Peyer's patch (tissue), 4 donors: ENCODE measurements at regions not wholly inside any gene's neighbourhood (a gene's known extent, or its start where the extent isn't known, plus 50 kb on each side); places are given as distances from the start of the nearest gene placed in this dataset.

Source experiments
- DNase-seq, 3 donors: peaks; one replicate each; pipeline ENCODE4 v3.0.0-alpha.2; 2017 to 2019
- H3K27ac ChIP-seq, 4 donors: fragments of 200-600 bp; sonication (generic); one replicate each; pipeline ENCODE4 v1.5.1; 2016 to 2019
- H3K27me3 ChIP-seq, 2 donors: fragments of 200-600 bp; sonication (generic); one replicate each; pipeline ENCODE4 v1.5.1; 2019
- H3K36me3 ChIP-seq, 3 donors: fragments of 200-600 bp; sonication (generic); one replicate each; pipeline ENCODE4 v1.5.1; 2016 to 2019
- H3K4me1 ChIP-seq, 4 donors: fragments of 200-600 bp; sonication (generic); one replicate each; pipeline ENCODE4 v1.5.1; 2016 to 2019
- H3K4me3 ChIP-seq, 4 donors: fragments of 200-600 bp; sonication (generic); 1 replicate in 3 of 4; 2 replicates in 1 of 4; pipeline ENCODE4 v1.5.1; 2016 to 2019; ENCODE audit warnings: mild to moderate bottlenecking in 1 of 4
- H3K9me3 ChIP-seq, 4 donors: fragments of 200-600 bp; sonication (generic); one replicate each; pipeline ENCODE4 v1.5.1; 2016 to 2019; ENCODE audit warnings: mild to moderate bottlenecking in 1 of 4
- CTCF ChIP-seq, 6 experiments: fragments of 450-650 bp in 4 of 6; fragments of 200-600 bp in 2 of 6; sonication (generic) in 1 of 6; IDR thresholded peaks; one replicate each; pipeline ENCODE4 v1.5.1; 2017 to 2019; ENCODE audit warnings: antibody characterized with exemption in 6 of 6, mild to moderate bottlenecking in 3 of 6, moderate library complexity in 1 of 6
- POLR2A ChIP-seq, 2 donors: fragments of 450-650 bp; IDR thresholded peaks; one replicate each; pipeline ENCODE4 v1.5.1; 2017; ENCODE audit warnings: antibody characterized with exemption in 2 of 2, mild to moderate bottlenecking in 2 of 2, moderate library complexity in 2 of 2

- H3K27ac ChIP-seq, result no peak overlapping the region
- peaks cover 0 to 31% (median 5%) of the 10 kb centered on the region in 4 donors for H3K4me1 ChIP-seq
- H3K36me3 ChIP-seq, result no peaks in the 10 kb centered on the region
These were observed 97.9 kb upstream of the FOXP4 start for GRCh38 chr6:41448256-41448655.

GRCh38 chr6:41449399-41450245, 96.6 kb upstream of the FOXP4 start:
- Histone ChIP-seq H3K27ac (peak overlapping the region in 2 of 4 donors; percentile 60 to 77), H3K36me3 (no peaks in the 10 kb centered on the region), H3K4me1 (peaks cover 0 to 21% (median 5%) of the 10 kb centered on the region in 4 donors), H3K9me3 (no peaks in the 10 kb centered on the region), H3K27me3 (no peaks in the 10 kb centered on the region), H3K4me3 (no peak overlapping the region)
- TF ChIP-seq POLR2A (IDR thresholded peaks at IDR 0.05) (no peak), CTCF (IDR thresholded peaks at IDR 0.05) (peak in 2 of 6 experiments; percentile 8 to 31)
- DNase-seq, result peak in 2 of 3 donors; percentile 89 to 92

More at GRCh38 chr6:41448256-41448655, 97.9 kb upstream of the FOXP4 start:
- DNase-seq, result no peak
- no peaks in the 10 kb centered on the region for H3K27me3 ChIP-seq
- no peak overlapping the region for H3K4me3 ChIP-seq
- H3K9me3 ChIP-seq, result no peaks in the 10 kb centered on the region
- TF ChIP-seq POLR2A (IDR thresholded peaks at IDR 0.05) (no peak), CTCF (IDR thresholded peaks at IDR 0.05) (no peak)

GRCh38 chr6:41450581-41450980, 95.6 kb upstream of the FOXP4 start:
- Histone ChIP-seq H3K27ac (no peak overlapping the region), H3K36me3 (no peaks in the 10 kb centered on the region), H3K4me1 (peaks cover 0 to 21% (median 5%) of the 10 kb centered on the region in 4 donors), H3K27me3 (no peaks in the 10 kb centered on the region), H3K4me3 (no peak overlapping the region), H3K9me3 (no peaks in the 10 kb centered on the region)
- no peak for TF ChIP-seq CTCF (IDR thresholded peaks at IDR 0.05)
- no peak for TF ChIP-seq POLR2A (IDR thresholded peaks at IDR 0.05)
- no peak for DNase-seq

- TF ChIP-seq CTCF (IDR thresholded peaks at IDR 0.05) (no peak), POLR2A (IDR thresholded peaks at IDR 0.05) (no peak)
- Histone ChIP-seq H3K27me3 (no peaks in the 10 kb centered on the region), H3K4me1 (peaks cover 0 to 25% (median 5%) of the 10 kb centered on the region in 4 donors), H3K4me3 (no peak overlapping the region), H3K36me3 (no peaks in the 10 kb centered on the region), H3K27ac (peak overlapping the region in 1 of 4 donors; percentile 41), H3K9me3 (no peaks in the 10 kb centered on the region)
- DNase-seq, result no peak
These were observed 95.1 kb upstream of the FOXP4 start for GRCh38 chr6:41451039-41451438.

GRCh38 chr6:41451515-41452163, 94.5 kb upstream of the FOXP4 start:
- H3K27ac ChIP-seq, result peak overlapping the region in 1 of 4 donors; percentile 41
- H3K9me3 ChIP-seq, result no peaks in the 10 kb centered on the region
- H3K4me3 ChIP-seq, result no peak overlapping the region
- peaks cover 0 to 31% (median 5%) of the 10 kb centered on the region in 4 donors for H3K4me1 ChIP-seq
- no peaks in the 10 kb centered on the region for H3K36me3 ChIP-seq
- no peak for DNase-seq
- H3K27me3 ChIP-seq, result no peaks in the 10 kb centered on the region
- TF ChIP-seq POLR2A (IDR thresholded peaks at IDR 0.05) (no peak), CTCF (IDR thresholded peaks at IDR 0.05) (no peak)
